ENCODE measurements at regions not wholly inside any gene's neighbourhood (a gene's known extent, or its start where the extent isn't known, plus 50 kb on each side); places are given as distances from the start of the nearest gene placed in this dataset.

DNA sequence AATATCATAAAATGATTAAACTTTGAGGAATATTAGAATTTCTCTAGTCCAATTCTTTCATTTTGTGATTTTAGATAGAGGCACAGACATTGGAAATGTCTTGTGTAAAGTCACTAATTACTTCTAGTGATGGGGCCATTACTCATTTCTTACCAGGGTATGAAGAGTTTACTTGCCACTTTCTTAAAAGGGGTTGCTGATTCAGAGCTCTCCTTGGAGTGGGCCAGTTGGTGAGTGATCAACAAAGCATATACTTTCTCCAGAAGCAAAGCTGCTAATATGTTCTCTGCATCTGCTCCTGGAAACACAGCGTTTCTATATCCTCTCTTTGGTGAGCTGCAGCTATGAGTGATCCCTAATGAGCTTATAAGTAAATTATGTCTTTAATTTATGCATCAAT is 408.9 kb upstream of the LRATD1 start:
- TF ChIP-seq CTCF (IDR thresholded peaks at IDR 0.05) = no peak
- TF ChIP-seq POLR2A (IDR thresholded peaks at IDR 0.05) = no peak

All from Peyer's patch (tissue), 4 donors.